ENCODE measurements at regions not wholly inside any gene's neighbourhood (a gene's known extent, or its start where the extent isn't known, plus 50 kb on each side); places are given as distances from the start of the nearest gene placed in this dataset.

DNA sequence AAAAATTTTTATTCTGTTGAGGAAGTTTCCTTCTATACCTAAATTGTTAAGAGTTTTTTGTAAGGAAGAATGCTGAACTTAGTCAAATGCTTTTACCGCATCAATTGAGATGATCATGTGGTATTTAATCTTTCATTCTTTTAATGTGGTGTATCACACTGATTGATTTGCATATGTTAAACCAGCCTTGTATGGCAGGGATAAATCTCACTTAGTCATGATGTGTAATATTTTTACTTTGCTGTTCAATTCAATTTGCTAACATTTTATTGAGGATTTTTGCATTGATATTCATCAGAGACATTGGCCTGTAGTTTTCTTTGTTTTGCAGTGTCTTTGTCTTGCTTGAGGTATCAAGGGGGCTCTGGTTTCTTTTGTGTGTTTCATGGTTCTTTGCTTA lies 125.3 kb upstream of the MEF2C start:
- intact Hi-C loops (cut with micrococcal nuclease) = no loop called here

DNA sequence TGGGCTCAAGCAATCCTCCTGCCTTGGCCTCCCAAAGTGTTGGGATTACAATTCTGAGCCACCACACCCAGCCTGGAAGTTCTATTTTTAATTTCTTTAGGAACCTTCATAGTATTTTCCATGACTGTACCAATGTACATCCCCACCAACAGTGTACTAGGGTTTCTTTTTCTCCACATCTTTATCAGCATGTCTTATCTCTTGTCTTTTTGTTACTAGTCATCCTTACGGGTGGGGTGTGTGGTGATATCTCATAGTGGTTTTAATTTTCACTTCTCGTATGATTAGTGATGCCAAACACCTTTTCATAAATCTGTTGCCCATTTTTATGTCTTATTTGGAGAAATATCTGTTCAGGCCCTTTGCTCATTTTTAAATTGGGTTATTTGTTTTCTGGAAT lies 123.0 kb upstream of the MEF2C start:
- intact Hi-C loops (cut with micrococcal nuclease) = no loop called here

DNA sequence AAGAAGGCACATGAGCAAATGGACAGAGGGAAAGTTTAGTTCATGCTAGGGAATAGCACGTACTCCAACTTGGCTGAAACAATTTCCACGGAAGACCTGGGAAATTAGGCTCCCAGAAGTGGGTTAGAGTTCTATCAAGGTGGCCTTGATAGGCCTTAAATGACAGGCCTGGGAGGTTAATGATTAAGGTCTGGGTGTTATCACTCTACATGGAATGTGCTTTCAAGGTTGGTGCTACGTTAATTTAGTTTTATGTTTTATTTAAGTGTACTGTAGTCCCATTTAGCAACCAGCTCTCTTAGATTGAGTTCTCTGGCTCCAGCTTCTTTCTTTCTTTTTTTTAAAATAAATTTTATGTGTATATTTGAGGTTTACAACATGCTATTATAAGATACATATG lies 121.4 kb upstream of the MEF2C start:
- intact Hi-C loops (cut with micrococcal nuclease) = no loop called here

DNA sequence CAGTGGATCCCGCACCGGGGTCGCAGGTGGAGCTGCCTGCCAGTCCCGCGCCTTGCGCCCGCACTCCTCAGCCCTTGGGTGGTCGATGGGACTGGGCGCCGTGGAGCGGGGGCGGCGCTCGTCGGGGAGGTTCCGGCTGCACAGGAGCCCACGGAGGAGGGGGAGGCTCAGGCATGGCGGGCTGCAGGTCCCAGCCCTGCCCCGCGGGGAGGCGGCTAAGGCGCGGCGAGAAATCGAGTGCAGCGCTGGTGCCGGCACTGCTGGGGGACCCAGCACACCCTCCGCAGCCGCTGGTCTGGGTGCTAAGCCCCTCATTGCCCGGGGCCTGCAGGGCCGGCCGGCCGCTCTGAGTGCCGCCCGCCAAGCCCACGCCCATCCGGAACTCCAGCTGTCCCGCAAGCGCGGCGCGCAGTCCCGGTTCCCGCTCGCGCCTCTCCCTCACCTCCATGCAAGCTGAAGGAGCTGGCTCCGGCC lies 120.6 kb upstream of the MEF2C start:
- intact Hi-C loops (cut with micrococcal nuclease) = no loop called here

DNA sequence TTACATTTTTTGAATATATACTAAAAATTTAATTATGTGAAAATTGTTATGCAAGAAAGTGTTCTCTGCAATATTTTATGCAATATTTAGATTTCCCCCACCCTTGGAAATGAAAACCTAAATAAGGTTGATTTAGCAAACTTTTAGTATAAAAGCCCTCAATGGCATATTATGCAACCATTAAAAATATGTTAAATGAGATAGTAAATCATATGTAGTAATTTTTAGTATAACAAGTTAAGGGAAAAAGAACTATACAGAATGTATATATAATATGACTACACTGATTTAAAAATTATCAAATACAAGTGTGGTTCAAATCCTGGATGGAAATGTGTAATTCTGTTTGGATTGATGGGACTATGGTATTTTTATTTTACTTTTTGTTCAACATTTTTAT lies 116.9 kb upstream of the MEF2C start:
- intact Hi-C loops (cut with micrococcal nuclease) = no loop called here

DNA sequence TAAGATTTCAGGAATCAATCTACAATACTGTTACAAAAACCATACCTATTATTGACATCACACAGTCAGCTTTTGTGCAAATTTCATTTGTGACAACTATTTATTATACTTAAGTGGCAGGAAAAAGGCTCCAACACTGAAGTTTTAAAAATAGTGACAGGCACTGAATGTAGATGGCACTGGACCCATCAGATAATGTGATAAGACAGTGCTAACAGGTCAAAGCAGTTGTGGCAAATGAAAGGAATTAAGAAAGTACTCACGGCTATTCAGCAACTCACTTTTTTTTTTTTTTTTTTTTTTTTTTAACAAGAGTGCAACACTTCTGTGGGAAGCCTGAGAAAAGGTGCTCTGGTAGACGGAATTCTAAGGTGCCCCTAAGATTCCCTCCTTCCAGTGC lies 115.0 kb upstream of the MEF2C start:
- intact Hi-C loops (cut with micrococcal nuclease) = no loop called here

DNA sequence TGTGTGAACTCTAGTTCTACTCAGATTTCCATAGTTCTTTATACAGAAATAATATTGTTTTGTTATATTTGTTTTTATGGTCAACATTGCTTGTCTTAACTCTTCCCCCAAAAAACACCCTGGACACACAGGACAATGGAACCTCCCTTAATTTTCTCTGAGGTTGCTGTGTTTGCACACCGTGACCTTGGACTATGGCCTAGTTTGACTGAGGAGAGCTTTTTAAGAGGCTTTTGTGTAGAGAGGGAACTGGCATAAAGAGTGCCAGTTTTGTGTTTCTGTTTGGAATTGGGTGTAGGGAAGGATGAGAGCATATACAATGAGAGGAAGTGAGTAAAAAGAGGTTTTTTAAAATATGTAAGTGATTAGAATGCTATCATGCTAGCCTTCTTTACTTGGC lies 101.1 kb upstream of the MEF2C start:
- intact Hi-C loops (cut with micrococcal nuclease) = no loop called here

DNA sequence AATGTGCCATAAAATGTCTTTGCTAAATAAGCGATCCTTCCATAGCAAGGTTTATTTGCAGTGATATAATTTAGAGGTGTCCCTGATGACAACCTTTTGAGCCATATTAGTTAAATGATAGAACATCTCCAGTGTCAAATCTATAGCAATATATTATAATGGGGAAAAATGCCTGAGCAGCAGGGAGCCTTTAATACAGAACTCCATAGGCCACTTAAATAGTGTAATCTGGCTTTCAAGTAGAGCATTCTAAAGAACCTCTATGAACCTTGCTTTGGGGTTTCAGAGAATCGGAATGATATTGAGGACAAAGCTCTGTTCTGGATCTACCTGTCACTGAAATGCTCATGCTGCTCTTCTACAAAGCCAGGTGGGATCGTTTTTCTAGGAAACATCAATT lies 96.7 kb upstream of the MEF2C start:
- intact Hi-C loops (cut with micrococcal nuclease) = loop anchor here (5.0 kb wide), 1 partner anchor 63 kb away; no protein-coding TSS in a partner anchor

DNA sequence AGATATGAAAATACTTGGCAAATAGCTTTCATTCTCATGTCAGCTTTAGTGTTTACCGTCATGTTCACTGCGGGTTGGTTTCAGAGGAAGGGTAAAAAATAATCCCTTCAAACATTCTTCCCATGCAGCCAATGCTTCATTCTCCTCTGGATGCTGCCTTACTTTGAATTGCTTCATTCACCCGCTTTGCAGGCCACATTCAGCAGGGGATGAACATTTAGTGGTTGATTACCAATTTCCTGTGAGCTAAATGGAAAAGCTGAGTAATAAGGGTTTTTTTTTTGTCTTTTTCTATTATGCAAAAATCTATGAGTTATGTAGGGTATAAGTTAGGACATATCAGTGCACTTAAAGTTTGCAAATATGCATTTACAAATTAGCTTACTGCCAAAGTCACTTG lies 96.3 kb upstream of the MEF2C start:
- intact Hi-C loops (cut with micrococcal nuclease) = loop anchor here (5.0 kb wide), 1 partner anchor 63 kb away; no protein-coding TSS in a partner anchor

DNA sequence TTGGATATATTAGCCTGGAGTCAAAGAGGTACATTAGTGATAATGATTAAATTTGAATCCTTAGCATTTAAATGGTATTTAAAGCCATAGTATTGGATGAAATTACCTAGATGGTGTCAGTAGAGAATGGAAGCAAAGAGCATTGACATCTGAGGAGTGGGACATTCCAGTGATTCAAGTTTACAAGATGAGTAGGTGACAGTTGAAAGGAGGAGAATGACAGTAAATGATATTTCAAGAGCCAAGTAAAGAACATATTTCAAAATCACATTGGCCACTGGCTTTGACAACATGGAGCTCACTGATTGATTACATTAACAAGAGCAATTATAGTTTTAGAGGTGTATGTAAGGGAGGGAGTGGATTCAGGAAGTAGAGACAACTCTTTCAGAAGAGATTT lies 93.9 kb upstream of the MEF2C start:
- intact Hi-C loops (cut with micrococcal nuclease) = loop anchor here (5.0 kb wide), 1 partner anchor 65 kb away; no protein-coding TSS in a partner anchor

DNA sequence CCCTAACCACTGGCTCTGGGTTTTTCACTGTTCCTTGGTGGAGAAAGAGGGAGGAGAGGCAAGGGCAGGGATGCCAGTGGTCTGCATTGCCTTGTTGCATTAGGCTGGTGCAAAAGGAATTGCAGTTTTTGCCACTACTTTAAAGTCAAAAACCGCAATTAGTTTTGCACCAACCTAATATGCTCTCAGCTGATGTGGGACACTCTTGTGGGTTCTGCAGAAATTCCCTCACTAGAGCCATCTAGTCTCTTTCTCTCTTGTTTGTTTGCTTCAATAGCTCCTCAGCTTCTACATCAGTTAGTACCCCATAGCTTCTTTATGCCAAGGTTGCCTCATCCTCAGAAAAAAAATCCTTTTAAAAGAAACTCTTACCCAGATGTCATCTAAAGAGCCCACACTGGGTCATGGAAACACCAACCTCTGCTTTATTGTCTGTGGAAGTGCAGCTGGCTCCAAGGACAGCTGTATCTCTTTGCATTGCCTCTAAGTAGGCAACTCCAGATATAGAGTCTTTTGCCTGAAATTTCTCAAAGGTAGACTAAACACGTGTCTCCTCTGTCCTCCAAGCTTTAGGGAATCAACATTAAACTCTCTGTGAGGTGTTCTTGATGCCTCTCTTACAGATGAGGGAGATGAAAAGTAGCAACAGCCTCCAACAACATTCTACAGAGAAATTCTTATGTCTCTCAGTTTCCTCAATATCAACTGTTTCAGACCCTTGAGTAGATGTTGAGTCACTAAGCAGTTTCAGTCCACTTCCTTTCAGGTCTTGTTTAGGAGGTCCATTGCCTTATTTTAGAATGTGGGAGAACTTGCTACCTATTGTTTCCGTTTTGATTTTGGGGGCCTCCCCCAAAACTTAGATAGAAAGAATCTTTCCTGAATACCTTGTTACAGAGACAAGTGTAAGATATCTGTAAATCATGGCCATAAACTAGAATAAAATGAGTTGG lies 84.9 kb upstream of the MEF2C start:
- intact Hi-C loops (cut with micrococcal nuclease) = no loop called here

DNA sequence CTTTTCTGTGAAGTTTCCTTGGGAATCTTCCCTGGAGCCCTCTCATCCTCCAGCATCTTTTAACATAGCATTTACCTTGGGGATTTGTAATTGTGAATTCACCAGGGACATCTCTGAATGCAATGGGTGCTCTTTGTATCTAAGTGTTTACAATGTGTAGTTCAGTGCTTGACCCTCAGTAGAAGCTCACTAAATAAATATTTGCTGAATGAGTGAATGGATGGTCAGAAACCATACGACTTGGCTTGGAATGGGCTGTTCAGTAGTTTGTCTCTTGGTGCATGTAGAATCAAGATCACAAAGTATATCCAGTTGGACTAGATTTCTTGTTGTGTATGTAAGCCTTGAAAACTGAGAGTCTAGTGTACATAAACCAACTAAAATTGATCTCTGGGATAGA lies 81.8 kb upstream of the MEF2C start:
- intact Hi-C loops (cut with micrococcal nuclease) = no loop called here

DNA sequence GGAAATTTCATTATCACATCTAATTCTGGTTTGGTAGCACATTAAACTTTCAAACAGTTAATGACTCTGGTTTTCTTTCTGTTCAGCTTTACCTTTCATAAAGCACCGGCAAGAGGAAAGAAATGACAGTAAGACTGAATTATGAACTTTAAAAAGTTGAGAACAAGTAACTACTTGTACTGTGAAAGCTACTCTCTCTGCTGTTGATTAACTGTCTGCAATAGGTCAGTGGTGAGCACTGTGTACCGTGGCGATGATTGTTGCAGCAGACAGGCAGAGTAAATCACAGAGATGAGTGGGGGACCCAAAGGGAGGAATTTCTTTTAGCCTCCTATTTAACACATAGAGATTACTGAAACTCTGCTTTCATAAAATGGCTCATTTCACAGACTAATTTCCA lies 74.0 kb upstream of the MEF2C start:
- intact Hi-C loops (cut with micrococcal nuclease) = no loop called here

DNA sequence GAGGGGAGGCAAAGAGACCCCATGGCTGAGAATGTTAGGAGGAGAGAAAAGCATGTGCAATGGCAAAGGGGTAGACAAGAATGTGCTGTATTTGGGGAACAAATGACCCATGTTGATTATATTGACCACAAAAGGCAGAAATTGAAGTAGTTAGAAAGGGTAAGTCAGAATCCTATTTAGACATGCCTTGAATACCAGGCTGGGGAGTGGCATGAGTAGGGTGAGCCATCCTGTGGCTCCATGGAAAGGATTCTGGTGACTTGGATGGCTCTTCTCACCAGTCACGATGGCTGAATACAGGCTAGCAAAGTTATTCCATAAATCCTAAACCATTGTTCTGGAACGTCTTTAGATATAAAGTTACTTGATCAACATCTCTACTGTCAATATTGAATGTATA lies 73.4 kb upstream of the MEF2C start:
- intact Hi-C loops (cut with micrococcal nuclease) = no loop called here

DNA sequence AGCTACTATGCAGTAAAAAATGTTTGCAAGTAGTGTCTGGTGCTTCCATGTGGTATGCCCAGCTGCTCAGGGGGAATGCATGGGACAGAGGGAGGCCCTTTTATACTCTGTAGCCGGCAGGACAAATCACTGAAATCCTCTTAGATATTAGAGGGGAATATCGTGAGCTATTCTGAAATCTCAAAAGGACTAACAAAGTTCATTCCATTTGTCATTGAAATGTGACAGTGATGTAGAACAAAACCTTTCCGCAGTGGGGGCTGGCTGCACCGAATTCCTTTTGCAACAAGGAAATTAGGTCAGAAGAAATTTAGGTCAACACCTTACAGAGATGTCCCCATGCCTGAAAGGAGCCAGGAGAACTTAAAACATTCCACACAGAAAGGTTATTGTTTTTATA lies 72.4 kb upstream of the MEF2C start:
- intact Hi-C loops (cut with micrococcal nuclease) = no loop called here

DNA sequence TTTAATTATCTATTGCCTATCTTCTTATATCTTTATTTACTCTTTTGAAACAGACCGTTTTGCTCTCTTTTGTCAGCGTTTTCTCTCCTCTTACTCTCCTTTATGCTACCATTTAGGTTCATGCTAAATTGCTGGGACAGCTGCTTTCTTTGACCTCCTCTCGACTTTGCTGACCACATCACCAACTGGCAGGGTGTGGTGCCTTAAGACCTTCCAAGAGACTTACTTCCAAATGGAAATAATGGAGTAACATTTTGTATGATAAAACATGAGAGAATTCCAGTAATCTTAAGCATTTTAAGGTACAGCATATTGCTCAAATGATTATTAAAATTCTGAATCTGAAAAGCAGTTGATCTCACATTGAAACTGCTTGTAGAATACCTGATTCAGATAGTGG lies 71.5 kb upstream of the MEF2C start:
- intact Hi-C loops (cut with micrococcal nuclease) = no loop called here

DNA sequence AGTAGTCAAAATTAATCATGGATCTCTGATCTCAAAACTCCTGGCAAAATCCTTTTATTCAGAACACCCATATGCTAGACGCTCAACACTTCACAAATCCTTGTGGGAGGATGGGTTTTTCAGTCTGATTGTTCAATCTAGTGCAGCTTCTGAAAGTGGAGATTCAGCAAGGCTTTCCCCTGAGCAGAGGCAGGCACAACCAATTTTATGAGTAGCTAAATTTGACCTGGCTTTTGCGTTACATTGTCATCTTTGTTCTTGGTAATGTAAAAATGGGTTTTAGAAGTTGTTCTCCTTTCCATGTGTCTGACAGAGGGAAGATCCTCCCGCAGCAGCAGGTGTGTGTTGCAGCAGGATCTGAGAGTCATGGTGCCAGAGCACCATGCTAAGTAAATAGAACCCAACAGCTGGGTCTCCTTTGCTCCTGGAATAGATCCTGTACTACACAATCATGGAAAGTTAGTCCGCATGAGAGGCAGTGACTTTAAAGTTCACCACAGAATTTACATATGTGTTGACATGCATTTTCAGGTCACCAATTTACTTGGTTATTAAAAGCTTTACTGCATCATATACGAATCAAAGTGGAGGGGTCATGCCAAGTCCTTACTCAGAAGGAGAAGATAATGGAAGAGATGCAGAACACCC lies 70.1 kb upstream of the MEF2C start:
- intact Hi-C loops (cut with micrococcal nuclease) = no loop called here

DNA sequence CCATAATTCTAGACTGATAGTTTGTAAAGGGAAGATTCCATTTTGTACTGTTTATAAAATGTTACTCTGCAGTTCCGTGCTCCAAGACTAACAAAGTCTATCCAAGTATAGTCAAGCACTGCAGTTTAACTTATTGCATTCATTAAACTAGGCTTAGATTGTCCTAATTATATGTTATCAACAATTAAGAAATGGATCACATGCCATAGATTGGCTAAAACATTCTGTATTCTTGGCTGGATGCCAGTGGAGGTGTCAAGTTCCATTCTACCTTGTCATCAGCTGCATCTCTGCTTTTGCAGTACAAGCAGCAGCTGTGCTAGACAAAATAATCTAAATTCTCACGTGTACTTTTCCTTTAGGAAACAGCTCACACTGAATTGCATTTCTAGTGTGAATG lies 69.4 kb upstream of the MEF2C start:
- intact Hi-C loops (cut with micrococcal nuclease) = no loop called here

DNA sequence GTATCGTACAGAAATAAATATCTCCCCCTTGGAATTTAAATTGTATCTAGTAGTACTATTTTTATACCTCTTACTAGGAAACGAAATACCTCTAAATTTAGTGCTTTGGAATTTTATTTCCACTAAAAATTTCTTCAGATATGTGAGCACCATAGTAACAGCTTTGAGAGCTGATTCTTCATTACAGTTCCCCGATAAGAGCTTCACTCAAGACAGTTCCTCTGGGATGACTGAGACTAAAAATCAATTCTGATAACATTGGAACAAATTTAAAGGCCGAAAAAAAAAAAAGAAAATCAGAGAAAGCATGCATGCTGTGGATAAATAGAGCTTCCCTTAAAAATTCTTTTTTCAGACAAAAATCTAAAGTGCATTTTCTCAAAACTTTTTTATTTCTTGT lies 68.5 kb upstream of the MEF2C start:
- intact Hi-C loops (cut with micrococcal nuclease) = no loop called here

DNA sequence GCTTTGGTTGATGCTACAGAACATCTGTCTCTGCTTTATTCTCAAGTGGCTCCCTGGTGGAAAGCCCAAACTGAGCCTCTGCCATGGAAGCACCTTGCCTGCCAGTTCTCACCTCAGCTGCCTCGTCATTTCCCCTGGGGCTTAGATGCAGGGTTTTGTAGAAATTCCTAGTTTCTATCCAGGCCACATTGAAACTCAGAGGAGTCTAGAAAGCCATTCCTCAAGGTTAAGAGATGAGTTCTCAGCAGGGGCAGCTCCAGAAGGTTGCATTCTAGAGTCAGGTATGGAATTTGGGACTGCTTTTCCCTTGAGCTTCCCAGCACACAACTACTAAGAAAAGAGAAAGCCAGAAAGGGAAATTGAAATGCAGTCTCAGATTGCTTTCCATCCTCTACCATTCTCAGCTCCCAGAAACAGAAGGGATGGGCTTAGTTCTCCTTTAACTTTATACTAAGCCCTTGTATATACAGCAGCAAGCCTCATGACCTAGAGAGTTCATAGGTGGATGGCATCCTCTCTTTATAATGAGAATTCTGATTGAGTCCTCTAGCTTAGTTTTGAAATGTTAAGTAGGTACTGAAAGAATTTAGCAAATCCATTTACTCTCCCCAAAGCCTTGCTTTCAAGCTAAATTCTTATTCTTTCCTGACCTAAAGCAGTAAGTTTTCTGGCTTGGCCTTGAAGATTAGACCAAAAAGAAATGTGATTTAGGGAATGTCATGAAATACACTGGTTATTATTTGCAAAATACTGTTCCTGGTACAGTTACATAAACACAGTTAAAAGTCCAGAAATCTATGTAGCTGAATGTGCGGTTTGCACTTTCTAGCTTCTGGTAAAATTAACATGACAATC lies 66.0 kb upstream of the MEF2C start:
- intact Hi-C loops (cut with micrococcal nuclease) = no loop called here

DNA sequence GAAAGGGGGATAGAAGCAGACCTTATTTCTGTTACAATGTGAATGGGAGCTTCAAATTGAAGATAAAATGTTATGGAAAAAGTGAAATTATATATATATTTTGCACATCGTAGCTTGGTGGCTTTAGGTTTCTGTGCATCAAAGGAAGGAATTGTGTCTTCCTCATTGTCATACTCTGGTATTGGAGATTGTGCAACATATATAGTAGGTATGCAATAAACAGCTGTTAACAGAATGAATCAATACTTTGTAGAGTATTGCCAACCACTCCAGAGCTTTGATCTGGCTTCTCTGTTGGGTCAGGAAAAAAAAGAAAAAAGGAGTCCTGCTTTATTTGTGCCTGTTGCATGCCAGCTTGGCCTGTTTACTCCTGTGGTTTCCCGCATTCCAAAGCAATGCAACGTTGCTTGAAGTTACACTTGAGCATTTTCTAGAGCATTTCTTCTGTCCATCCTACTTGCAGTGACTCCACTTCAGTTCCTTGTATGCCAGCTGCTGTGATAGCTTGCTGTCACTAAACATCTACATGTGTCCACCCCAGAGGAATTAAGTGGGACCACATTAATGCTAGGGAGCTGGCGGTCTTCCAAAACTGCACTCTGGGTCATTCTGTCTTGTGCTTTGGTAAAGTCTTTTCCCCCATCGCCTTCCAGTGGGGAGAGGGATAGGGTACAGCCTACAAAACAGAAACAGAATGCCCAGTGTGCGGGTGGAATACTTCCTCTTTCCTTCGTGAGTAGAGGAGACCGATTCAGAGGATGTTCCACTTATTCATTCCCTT lies 62.0 kb upstream of the MEF2C start:
- intact Hi-C loops (cut with micrococcal nuclease) = no loop called here

All from T-helper 1 cell treated with Interleukin-12 subunit alpha and Interleukin-12 subunit beta and Interleukin-4 antibody, amounts not matched to agents 30 ng/mL and 1 ng/mL, for 36 hours (primary cell).